ENCODE measurements at regions not wholly inside any gene's neighbourhood (a gene's known extent, or its start where the extent isn't known, plus 50 kb on each side); places are given as distances from the start of the nearest gene placed in this dataset.
"Not testable (repeated sequence)": the region's sequence is repeated elsewhere in the genome, so short reads cannot be mapped to it uniquely, and the experiment has no call there.

- Histone ChIP-seq H3K27ac (no peak overlapping the region), H3K36me3 (no peaks in the 10 kb centered on the region), H3K4me3 (no peak overlapping the region), H3K27me3 (no peaks in the 10 kb centered on the region), H3K4me1 (peaks cover 5% of the 10 kb centered on the region), H3K9me3 (no peaks in the 10 kb centered on the region)
- DNase-seq (ENCODE audit: extremely low spot score in 2 of 2), result no peak
- TF ChIP-seq CTCF (IDR thresholded peaks at IDR 0.05) (no peak), POLR2A (IDR thresholded peaks at IDR 0.05) (no peak), POLR2AphosphoS5 (IDR thresholded peaks at IDR 0.05; ENCODE audit: insufficient read depth in 1 of 2, low read depth in 1 of 2) (no peak)
- intact Hi-C loops (cut with DNase I), result no loop called here
These were observed 69.7 kb upstream of the PPP3CA start for GRCh38 chr4:101417046-101417445.

- H3K9me3 ChIP-seq, result no peaks in the 10 kb centered on the region
- H3K27me3 ChIP-seq, result no peaks in the 10 kb centered on the region
- no peak for DNase-seq (ENCODE audit: extremely low spot score in 2 of 2)
- H3K4me1 ChIP-seq, result peaks cover 5% of the 10 kb centered on the region
- no peaks in the 10 kb centered on the region for H3K36me3 ChIP-seq
- no peak for TF ChIP-seq POLR2AphosphoS5 (IDR thresholded peaks at IDR 0.05; ENCODE audit: insufficient read depth in 1 of 2, low read depth in 1 of 2)
- no peak for TF ChIP-seq CTCF (IDR thresholded peaks at IDR 0.05)
- intact Hi-C loops (cut with DNase I), result no loop called here
- no peak overlapping the region for H3K4me3 ChIP-seq
- H3K27ac ChIP-seq, result no peak overlapping the region
These were observed 68.6 kb upstream of the PPP3CA start for GRCh38 chr4:101415962-101416361.

- H3K36me3 ChIP-seq, result no peaks in the 10 kb centered on the region
- peaks cover 3% of the 10 kb centered on the region for H3K4me1 ChIP-seq
- no peaks in the 10 kb centered on the region for H3K27me3 ChIP-seq
- DNase-seq (ENCODE audit: extremely low spot score in 2 of 2), result no peak
- no peak for TF ChIP-seq CTCF (IDR thresholded peaks at IDR 0.05)
- TF ChIP-seq POLR2A (IDR thresholded peaks at IDR 0.05), result no peak
- no peak for TF ChIP-seq POLR2AphosphoS5 (IDR thresholded peaks at IDR 0.05; ENCODE audit: insufficient read depth in 1 of 2, low read depth in 1 of 2)
- H3K4me3 ChIP-seq, result no peak overlapping the region
- intact Hi-C loops (cut with DNase I), result no loop called here
- no peak overlapping the region for H3K27ac ChIP-seq
- no peaks in the 10 kb centered on the region for H3K9me3 ChIP-seq
These were observed 67.2 kb upstream of the PPP3CA start for GRCh38 chr4:101414496-101414895.

GRCh38 chr4:101411926-101412325 lies 64.6 kb upstream of the PPP3CA start:
- no peak overlapping the region for H3K27ac ChIP-seq
- TF ChIP-seq POLR2AphosphoS5 (IDR thresholded peaks at IDR 0.05; ENCODE audit: insufficient read depth in 1 of 2, low read depth in 1 of 2) (no peak), POLR2A (IDR thresholded peaks at IDR 0.05) (no peak), CTCF (IDR thresholded peaks at IDR 0.05) (no peak)

GRCh38 chr4:101411281-101411910 lies 64.1 kb upstream of the PPP3CA start:
- H3K4me1 ChIP-seq; H3K4me3 ChIP-seq; H3K36me3 ChIP-seq; H3K27me3 ChIP-seq; H3K27ac ChIP-seq; DNase-seq (ENCODE audit: extremely low spot score in 2 of 2); intact Hi-C loops (cut with DNase I); H3K9me3 ChIP-seq: not testable (repeated sequence)

More at GRCh38 chr4:101411926-101412325, 64.6 kb upstream of the PPP3CA start:
- intact Hi-C loops (cut with DNase I), result no loop called here
- Histone ChIP-seq H3K4me1 (no peaks in the 10 kb centered on the region), H3K4me3 (no peak overlapping the region), H3K9me3 (no peaks in the 10 kb centered on the region), H3K27me3 (no peaks in the 10 kb centered on the region), H3K36me3 (no peaks in the 10 kb centered on the region)
- no peak for DNase-seq (ENCODE audit: extremely low spot score in 2 of 2)

Measured in vagina (tissue), 2 donors.